CD4-positive, alpha-beta T cell treated with Interleukin-10 for 1 hour (primary cell): ENCODE measurements at regions not wholly inside any gene's neighbourhood (a gene's known extent, or its start where the extent isn't known, plus 50 kb on each side); places are given as distances from the start of the nearest gene placed in this dataset.
"Not testable (repeated sequence)": the region's sequence is repeated elsewhere in the genome, so short reads cannot be mapped to it uniquely, and the experiment has no call there.

ENCODE experiments used
- DNase-seq: peaks from one replicate; pipeline ENCODE4 v3.0.0-alpha.2; 2020

DNA sequence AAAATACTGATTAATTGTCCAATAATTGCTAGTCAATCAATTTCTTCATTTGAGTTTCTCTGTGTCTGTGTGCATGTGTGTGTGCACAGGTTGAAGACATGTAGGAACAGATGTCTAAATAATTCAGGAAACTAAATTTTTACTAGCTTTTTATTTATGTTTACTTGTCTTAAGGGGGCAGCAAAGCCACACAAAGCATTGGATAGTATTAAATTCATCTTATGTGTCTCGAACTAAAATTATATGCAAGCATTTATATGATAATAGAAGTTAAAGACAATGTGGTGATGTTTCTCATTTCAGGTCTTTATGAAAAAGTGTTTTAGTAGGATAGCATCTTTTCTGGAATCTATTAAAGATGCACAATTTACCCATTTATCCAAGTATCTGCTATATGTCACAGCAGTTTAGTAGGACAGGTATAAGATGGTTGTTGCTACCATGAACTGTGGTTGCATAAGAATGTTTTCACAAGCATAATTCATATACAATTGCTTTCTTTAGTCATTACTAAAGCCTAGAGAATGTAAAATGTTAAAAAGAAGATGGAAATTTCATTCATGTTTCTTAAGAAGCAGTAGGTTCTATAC lies 784.6 kb upstream of the NUDT12 start:
- no peak for DNase-seq

DNA sequence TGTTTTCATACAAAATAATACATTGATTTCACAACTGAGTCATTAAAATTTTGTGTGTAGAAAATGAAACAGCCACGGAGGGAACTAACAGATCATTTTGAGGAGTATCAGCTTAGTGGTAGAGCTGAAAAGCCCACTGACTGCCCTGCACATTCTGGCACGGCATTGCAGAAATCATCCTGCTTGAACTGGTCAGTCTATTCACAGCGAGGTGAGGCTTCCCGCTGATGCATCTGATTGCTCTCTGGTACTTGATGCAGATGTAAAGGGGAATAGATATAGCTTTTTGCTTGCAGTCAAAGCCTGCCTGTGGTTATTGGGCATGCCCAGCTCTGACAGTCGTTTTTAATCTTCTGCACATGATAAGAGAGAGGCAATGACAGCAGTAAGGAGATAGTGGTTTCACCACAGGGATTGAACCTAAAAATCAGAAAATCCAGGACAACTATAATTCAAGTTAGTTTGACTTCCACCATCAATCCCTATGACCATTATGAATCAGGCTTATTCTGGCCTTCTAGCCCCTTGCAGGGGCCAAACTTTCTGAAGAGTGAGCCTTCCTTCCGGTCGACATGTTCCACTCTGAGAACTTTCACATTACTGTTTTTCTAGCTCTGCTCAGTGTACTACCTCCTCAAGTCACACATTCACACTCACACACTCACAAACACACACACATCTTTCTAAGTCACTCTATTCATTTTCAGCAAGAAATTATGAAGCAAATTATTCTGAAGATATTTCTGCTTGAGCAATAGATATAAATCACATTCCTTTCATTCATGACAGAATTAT lies 782.8 kb upstream of the NUDT12 start:
- DNase-seq, result no peak

DNA sequence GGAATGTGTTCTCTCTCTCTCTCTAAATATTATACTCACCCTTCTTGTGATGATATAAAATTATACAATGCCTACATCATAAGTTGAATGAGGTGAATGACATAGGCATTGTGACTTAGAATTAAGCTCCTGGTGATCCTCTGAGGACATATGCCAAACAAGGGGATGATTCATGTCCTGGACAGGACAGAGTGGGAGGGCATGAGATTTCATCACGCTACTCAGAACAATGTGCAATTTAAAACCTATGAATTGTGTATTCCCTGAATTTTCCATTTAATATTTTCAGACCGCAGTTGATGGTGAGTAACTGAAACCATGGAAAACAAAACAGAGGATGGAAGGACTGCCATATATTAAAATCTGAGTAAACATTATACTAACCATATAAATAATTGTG lies 782.2 kb upstream of the NUDT12 start:
- no peak for DNase-seq

DNA sequence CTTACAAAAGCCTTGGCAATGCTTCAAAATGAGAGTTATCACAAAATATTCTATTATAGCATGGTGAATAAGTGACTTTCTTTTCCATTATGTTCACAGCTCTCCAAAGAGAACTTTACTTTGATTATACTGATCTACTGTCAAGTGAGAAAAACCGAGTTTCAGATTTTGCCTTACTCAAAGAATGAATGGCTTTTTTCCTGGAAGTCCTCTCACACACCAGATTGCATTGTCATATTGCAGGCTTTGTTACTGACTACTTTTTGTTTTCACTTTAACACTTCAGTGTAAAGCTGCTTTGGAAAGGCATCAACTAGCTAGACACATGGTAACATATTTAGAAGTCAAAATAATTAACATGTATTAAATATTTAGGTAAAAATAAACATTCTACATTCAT lies 765.2 kb upstream of the NUDT12 start:
- DNase-seq, result no peak

DNA sequence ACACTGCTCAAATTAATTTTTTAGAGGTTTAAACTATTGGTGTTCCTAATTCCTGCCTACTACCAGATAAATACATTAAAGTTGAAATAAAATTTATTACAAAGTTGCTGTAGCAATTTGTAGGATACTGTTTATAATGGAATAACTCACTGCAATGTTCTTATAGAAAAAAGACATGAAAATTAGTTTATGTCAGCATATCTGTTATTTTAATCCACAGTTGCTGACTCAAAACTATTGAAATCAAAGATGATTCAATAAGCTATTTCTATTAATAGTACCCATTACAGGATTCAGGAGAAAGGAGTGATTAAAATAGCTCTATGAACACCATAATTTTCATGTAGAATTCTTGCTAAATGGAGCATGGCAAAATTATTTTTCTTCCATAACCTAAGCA lies 764.4 kb upstream of the NUDT12 start:
- DNase-seq, result no peak

DNA sequence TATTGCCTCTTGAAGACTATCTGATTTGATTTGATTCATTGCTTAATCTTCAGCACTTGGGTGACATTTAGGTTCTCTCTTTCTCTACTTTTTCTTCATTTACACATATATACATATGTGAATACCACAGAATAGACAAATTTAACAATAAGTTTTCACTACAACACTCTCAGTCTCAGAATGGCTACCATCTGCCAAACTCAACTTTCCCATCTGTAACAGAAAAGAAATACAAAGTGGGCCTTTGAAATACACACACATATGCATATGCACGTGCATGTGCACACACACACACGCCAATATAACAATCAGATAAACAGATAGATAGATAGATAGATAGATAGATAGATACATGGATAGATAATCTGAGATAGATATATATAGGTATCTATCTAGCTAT lies 762.8 kb upstream of the NUDT12 start:
- DNase-seq, result no peak

DNA sequence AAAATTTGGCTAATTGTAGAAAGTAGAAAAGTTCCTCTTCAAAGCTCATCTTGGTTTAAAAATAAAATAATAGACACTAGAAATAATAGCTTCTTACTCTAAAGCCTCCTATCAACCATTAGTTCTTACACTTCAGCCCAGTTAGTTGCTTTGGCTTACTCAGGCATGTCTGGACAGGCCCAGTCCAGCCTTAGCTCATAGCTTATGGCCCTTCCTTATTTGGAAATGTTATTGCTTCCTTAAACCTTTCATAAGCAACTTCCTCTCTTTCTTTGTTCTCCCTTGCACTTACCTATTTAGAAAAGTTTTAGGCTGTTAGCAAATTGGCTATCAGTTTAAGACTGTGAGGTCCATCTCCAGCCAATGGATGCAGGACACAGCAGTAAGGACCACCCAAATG lies 754.1 kb upstream of the NUDT12 start:
- DNase-seq, result not testable (repeated sequence)

DNA sequence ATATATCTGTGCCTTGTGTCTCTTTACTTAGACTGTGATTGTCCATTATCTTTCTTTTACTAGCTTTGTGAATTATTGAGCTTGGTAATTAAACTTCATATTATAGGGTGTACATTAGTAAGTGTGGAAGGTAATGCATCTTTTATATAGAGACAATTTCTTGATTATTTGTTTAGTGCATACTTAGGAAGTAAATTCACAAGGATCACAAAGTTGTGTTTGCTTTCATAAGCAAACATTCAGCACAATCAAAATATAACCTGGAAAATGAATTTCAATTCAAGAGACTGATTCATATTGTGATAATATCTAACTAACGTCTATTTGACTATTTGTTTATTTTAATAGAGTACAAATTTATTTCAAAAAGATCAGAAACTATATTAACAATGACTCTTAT lies 749.9 kb upstream of the NUDT12 start:
- DNase-seq, result no peak

DNA sequence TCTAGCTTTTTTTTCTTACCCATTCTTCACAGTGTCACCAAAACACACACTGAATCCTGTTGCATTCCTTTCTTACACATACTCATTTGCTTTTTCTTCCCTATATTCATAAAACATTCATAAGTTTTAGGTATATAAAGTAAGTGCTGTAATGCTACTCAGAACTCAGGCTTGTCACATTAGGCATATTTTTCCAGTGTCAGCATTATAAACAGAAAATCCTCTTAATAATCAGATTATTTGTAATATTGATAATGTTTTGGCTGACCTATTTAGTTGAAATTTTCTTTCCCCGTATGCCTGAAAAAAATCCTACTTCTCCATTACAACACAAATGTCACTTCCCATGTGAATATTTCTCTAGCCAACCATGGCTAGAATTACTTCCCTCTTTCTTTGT lies 743.0 kb upstream of the NUDT12 start:
- DNase-seq, result no peak

DNA sequence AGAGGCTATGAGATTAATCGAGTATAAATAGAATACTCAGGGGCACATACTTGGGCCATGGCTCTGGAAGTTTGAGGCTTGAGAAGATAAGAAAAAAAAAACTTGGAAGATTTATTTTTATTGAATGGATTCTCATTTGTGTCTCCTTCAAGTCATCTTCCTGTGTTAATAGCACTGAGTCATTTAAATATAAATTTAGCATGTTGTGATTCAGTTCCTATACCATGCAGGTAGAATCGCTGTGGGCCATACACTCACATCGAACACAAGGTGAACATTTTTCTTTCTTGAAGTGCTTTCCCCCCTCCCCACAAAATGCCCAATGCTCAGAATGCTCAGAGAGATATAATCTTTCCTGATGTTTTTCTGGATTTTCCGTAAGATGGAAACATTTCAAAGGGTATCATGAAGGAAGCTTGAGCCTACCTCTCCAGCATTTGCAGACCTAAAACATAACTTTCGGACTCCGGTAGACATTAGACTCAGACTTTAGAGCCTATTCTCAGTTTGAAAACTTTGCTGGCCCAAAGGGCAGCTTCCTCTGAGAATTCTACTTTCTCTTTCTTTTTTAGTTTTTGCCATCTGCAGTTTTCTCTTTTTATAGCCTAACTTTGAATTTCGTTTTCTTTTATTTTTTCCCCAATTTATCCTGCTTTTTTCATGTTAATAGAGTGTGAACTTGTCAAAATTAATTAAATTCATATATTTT lies 737.6 kb upstream of the NUDT12 start:
- DNase-seq, result no peak

DNA sequence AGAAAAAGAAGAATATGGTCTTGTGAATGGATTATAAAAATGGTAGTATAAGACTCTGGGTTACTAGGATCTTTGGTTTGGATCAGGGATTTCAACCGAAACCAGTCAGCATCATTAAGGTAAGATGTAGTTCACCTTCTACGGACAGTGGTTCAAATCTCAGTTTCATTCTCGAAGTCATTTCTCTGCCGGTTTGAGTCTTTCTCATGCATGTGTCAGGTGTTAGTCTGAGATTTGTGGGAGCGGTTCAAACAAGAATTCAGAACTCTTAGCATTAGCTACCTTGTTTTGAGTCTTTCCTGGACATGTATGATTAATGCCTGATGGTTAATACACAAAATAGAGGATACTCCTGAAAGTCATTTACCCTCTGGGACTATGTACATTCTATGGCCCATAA lies 735.9 kb upstream of the NUDT12 start:
- DNase-seq, result no peak

DNA sequence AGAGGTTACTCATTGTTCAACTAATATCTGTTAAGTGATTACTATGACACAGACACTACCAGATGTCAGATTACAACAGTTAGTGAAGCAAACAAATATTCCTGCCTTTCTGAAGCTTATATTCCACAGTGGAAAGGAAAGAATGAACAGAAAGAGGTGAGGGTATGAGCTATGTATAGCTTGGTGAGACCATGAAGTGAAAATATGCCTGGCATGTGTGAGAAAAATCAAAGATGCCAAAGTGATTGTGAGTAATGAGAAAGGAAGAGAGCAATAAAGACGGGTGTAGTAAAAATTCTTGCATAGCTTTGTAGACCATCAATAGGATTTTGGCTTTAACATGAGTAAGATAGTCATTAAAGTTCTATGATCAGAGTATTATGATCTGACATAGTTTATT lies 734.5 kb upstream of the NUDT12 start:
- DNase-seq, result no peak

DNA sequence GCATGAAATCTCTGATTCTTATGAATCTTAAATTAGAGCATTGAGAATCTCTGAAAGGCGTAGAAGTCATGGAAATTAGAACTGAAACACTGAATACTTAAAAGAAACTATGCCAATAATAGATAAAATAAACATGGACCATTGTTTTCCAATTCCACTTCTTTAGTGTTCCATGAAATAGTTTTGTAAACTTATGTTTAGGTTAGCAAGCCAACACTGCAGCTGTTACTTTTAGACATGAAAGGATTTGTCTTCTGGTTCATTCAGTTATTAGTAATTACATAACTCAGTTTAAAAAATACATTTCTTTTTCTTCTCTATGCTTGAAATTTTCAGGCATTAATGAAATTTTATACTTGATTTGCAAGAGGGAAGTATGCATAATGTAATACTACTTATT lies 733.4 kb upstream of the NUDT12 start:
- DNase-seq, result no peak

DNA sequence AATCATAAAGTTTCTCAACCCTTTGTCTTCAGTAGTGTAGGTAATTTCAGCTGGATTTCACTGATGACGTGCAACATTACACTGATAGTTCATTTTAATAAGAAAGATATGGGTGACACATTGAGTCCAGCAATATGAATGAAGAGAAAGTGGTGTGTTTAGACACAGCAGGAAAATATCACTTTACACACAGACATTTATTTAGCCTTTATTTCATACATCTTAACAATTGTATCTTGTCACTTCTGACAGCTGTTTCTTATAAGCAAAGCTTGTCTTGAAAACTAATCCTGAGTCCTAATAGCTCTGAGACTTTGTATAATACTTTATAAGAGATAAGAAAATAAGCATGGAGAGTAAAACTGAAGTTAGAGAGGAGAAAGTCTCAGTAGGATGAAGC lies 720.5 kb upstream of the NUDT12 start:
- no peak for DNase-seq

DNA sequence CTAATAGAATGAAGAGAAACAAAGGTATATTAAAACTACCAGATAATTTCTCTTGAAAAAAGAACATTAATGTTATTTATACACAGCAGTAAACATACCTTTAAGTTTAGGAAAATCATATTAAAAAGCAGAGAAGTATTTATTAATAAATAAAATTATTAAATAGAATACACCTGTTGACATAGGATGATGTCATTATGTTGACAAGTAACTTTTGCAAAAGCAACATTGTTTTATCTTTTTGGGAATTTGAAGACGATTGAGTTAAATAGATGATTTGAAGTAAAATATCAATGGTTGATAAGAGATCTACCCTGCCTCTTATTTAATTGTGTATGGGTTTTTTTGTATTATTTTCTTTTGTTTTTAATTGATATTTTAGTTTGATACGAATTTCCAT lies 711.1 kb upstream of the NUDT12 start:
- DNase-seq, result no peak

DNA sequence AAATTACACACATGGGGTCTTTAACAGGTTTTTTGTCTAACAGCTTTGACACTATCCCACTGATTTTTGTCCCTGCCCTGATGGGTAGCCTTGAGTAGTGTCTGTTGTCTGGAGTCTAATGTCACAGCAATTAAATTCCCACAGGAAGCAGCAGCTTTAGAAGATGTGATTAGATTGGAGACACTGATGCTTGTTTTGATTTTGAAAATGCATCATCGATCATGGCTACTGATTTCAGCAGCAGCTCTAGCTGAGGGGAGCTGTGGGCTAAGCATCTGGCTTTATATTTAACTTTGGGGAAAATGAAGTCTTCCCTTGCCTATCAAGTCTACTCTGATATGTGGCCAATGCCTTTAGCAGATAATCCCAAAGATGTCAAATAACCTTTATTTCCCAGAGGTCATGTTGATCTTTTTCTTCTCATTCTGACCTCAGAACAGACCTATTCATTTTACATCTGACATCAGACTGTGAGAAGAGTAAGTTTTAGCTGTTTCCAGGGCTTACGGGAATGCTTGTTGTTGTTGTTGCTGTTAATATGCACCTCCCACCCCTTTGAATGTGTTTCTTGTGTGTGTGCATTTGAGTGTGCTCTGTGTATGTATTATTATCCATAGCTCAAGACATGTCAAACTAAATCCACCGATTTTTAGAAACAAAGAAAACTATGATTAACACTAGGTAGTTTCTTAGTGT lies 704.9 kb upstream of the NUDT12 start:
- no peak for DNase-seq

DNA sequence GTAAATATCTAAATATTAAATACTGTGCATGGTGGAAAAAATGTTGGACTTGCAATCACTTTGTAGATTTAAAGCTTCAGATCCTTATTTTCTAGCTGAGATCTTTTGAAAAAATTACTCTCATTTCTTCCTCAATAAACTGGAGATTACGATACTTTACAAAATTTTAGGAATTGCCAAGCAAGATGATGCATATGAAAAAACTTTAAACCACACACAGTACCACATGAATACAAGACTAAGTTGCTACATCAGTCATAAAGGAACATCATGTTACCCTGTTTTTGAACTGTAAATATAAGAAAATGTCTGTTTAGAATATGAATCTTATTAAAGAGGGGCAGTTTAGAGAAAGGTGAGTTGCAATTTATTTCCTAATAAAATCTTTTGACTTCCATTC lies 703.6 kb upstream of the NUDT12 start:
- DNase-seq, result no peak

DNA sequence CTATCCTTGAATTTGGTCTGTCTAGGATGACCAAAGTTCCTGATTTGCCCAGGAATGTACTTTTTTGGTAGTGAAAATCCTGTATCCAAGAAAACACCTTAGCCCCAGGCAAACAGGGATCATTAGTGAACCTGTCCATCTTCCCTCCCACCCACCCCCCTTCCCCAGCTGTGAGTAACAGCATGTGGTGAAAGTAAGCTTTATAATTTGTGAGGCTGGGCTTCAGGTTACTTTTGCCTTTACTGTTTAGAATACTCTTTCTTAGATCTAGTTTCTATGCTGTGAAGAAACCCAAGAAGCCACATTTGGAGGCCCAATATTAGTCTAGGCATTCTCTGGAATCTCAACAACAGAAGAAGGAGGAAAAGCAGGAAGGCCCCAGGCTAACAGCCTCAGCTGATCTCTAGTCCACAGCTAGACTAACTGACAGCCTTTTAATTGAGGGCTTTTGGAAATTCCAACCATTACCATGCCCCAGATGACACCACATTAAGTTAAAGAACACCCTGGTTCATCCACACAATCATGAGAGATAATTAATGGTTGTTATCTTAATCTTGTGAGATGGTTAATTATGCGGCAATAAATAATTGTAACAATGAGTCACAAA lies 703.0 kb upstream of the NUDT12 start:
- no peak for DNase-seq

DNA sequence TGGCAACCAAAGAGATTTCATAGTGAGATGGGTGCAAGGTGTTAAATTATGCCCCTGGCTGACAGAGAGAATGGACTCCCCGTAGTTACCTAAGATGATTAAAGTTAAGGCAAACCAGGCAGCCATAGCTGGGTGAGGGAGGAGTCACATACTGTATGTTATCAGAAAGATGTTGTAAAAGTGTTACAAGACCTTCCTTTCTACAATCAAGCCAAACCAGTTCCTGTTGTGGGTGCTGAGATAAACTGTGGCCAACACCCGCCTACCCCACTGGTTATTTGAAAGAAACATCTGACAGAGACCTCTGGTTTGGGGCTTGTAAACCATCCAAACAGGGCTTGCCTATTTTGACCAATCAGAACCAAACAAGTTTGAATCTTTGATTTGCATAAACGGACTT lies 684.7 kb upstream of the NUDT12 start:
- DNase-seq, result no peak

DNA sequence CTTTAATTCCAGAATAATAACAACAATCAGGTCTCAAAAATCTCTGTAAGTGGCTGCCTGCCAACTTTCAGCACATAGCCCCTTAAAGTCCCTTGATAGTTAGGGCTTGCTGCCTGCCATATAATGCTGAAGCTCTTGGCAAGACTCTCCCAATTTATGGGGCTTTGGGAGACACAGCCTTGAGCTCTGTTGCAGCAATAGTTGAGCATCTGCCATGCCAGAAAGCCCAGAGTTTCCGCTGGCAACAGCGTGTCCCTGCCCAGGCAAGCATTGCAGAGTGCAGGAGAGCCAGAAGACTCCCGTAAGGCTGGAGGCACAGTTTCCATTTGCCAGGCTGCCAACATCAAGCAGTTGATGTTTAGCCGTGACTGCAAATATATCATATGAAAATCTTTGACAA lies 678.5 kb upstream of the NUDT12 start:
- DNase-seq, result no peak

DNA sequence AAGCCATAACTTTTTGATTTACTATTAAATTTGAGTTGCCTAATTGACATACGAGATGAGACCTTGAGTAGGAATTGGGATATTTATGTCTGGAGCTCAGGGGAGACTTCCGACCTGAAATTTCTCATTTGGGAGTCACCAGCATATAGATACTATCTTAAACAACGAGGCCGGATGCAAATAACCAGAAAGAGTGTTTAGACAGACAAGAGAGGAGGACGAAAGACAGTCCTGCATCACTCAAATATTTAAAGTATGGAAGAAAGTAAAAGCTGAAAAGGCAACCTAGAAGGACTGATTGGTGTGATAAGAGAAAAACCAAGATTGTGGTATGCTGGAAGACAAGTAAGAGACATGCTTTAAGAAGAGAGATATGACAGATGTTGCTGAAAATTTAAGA lies 675.0 kb upstream of the NUDT12 start:
- no peak for DNase-seq

DNA sequence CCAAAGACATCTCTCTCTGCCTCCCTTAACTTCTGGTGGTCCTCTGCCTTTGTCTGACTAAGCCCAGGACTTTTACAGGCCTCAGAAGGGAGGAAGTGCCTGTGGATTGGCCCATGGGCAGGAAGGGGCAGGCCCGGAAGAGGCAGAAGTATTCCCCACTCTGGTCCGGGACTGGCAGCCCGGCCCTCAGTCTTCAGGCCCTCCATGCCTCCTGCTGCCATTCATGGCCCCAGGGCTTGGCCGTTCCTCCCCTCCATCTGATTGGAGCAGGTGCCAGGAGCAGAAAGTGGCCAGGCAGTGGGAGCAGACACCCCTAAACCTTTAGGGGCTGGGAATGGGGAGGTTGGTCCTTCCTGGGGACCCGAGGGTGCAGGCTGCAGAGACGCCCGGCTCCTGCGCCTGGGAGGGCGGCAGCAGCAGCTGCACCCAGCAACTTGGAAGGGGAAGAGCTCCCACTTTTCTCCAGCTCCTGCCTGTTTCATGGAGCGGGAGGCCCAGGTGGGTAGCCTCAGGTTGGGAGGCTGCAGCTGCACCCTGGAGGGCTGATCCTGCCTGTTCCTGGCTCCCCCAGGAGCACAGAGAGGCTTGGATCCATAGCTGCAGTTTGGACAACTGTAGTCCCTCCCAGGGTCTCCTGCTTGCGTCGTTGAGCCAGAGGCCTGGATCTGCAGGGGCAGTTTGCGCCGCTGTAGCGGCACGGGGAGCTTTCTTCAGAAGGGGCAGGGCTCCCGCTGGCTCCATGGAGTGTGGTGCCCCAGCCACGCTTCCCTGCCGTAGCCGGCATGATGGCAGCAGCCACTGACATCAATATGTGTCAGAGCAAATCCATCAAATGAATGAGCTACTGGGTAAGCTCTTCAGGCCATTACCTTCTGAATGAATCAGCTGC lies 661.5 kb upstream of the NUDT12 start:
- DNase-seq, result no peak
